Fibroblast of gingiva (primary cell): ENCODE measurements at regions not wholly inside any gene's neighbourhood (a gene's known extent, or its start where the extent isn't known, plus 50 kb on each side); places are given as distances from the start of the nearest gene placed in this dataset.
A peak's percentile ranks its signal among the peaks of the same experiment; 100 is the strongest.

Experiments
- DNase-seq: peaks from one replicate; pipeline ENCODE4 v3.0.0-alpha.2; 2011; ENCODE audit warnings: low read depth

GRCh38 chr3:41104147-41104546 lies 95.2 kb upstream of the CTNNB1 start:
- DNase-seq = no peak

GRCh38 chr3:41106691-41107090 lies 92.6 kb upstream of the CTNNB1 start:
- DNase-seq = no peak

- no peak for DNase-seq
Measured at GRCh38 chr3:41111011-41111410, 88.3 kb upstream of the CTNNB1 start.

- DNase-seq = no peak
Measured at GRCh38 chr3:41112466-41112865, 86.8 kb upstream of the CTNNB1 start.

GRCh38 chr3:41115069-41115468 lies 84.2 kb upstream of the CTNNB1 start:
- DNase-seq = no peak

- DNase-seq = no peak
Measured at GRCh38 chr3:41116851-41117250, 82.5 kb upstream of the CTNNB1 start.

- peak; percentile 32 for DNase-seq
Measured at GRCh38 chr3:41117398-41117870, 81.9 kb upstream of the CTNNB1 start.

- DNase-seq = no peak
Measured at GRCh38 chr3:41118461-41119390, 80.6 kb upstream of the CTNNB1 start.

GRCh38 chr3:41120460-41120859 lies 78.8 kb upstream of the CTNNB1 start:
- no peak for DNase-seq

GRCh38 chr3:41125258-41125657 lies 74.0 kb upstream of the CTNNB1 start:
- no peak for DNase-seq

- no peak for DNase-seq
Measured at GRCh38 chr3:41126472-41126871, 72.8 kb upstream of the CTNNB1 start.

GRCh38 chr3:41126961-41127360 lies 72.3 kb upstream of the CTNNB1 start:
- no peak for DNase-seq

- no peak for DNase-seq
Measured at GRCh38 chr3:41127414-41127813, 71.9 kb upstream of the CTNNB1 start.

GRCh38 chr3:41129731-41130130 lies 69.6 kb upstream of the CTNNB1 start:
- no peak for DNase-seq

- no peak for DNase-seq
Measured at GRCh38 chr3:41131224-41131623, 68.1 kb upstream of the CTNNB1 start.

GRCh38 chr3:41137686-41138111 lies 61.6 kb upstream of the CTNNB1 start:
- DNase-seq = no peak

- no peak for DNase-seq
Measured at GRCh38 chr3:41138146-41138545, 61.2 kb upstream of the CTNNB1 start.

- no peak for DNase-seq
Measured at GRCh38 chr3:41138601-41139000, 60.7 kb upstream of the CTNNB1 start.

GRCh38 chr3:41140242-41140641 lies 59.1 kb upstream of the CTNNB1 start:
- no peak for DNase-seq

GRCh38 chr3:41141433-41142167 lies 57.7 kb upstream of the CTNNB1 start:
- no peak for DNase-seq

- peak; percentile 18 for DNase-seq
Measured at GRCh38 chr3:41143421-41144031, 55.8 kb upstream of the CTNNB1 start.

GRCh38 chr3:41144631-41145030 lies 54.7 kb upstream of the CTNNB1 start:
- no peak for DNase-seq

- DNase-seq = no peak
Measured at GRCh38 chr3:41148478-41148877, 50.8 kb upstream of the CTNNB1 start.
